Pulmonary artery endothelial cell (primary cell): ENCODE measurements at regions not wholly inside any gene's neighbourhood (a gene's known extent, or its start where the extent isn't known, plus 50 kb on each side); places are given as distances from the start of the nearest gene placed in this dataset.

ENCODE experiments used
- DNase-seq: peaks from one replicate; pipeline ENCODE4 v3.0.0-alpha.2; 2011; ENCODE audit warnings: low read depth, low spot score

DNA sequence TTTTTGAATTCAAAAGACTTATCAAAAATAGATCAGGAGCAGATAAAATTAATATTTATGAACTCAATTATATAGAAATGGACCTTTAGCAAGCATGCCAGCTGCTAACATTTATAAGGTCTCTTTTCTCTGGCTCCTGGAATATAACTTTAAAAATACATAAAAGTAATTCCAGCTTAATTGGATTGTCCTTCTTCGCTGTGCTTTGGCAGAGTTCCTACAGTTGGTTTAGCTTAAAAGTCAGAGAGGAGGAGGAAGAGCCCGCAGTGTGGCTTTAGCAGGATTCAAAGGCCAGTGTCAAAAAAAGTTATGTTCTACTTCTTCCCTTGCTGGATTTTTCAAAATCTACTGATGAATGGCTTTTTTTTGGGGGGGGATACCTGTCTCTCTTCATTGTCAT lies 1484.9 kb upstream of the TMEM132C start:
- no peak for DNase-seq

DNA sequence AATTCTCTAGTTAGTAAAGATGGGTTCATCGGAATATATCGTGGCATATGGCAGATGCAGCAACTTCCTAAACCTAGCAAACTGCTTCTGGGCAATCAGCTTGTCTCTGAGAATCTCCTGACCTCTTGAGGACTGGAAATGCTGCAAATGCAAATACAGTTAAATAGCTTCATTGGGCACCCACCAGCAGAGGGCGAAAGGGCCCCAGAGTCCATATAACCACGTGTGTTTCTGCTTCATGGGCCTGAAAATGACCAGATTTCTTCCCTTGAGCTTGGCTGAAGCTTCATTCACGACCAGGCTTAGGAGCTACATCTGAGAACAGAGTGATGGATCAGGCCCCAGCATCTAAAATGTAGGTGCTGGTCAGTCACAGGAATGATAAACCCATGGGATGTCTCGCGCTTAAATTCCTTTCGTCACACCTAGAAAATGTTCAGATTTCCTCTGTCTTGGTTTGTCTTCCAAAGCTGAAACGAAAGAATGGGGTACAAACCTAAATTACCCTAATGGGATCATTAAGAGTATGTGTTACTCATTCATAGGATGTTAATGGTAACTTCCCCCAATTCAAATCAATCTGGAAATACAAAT lies 1482.5 kb upstream of the TMEM132C start:
- no peak for DNase-seq

DNA sequence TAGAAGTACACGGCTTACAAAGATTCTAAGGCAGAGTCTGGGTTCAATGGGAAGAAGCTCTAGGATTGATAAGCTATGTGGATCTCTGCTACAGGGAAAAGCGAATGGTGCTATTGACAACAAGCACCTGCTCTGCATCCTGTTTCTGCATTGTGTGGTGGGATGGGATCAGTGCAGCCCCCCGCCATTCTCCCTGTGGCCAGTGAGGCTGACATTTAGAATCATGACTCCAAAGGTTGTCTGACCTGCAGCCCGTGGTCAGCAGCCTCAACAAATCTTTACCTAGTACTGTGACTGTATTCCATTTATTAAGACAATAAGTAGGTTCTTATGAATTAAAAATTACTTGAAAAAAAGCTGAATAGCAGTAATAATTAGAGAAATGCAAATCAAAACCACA lies 1477.0 kb upstream of the TMEM132C start:
- DNase-seq = no peak

GRCh38 chr12:126791122-126791521 lies 1475.8 kb upstream of the TMEM132C start:
- DNase-seq = no peak

GRCh38 chr12:126792411-126792810 lies 1474.6 kb upstream of the TMEM132C start:
- DNase-seq = no peak

- no peak for DNase-seq
Observed at GRCh38 chr12:126797525-126797924, 1469.4 kb upstream of the TMEM132C start.

DNA sequence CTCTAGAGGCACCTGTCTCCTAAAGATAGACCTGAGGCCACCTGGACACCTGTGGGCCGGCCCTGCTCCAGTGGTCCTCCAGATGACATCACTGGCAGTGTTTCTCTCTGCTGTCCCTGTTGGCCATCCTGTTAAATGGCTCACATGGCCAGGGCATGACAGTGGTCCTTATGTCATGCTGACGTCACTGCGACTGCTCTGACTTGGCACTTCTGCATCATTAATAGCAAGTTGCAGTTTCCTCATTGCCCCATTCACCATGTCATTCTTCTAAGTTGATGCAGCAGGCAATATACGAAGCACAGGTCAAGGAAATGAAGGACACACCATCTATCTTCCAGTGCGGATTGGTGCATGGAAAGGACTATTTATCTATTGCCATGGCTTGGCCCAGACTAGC lies 1468.5 kb upstream of the TMEM132C start:
- DNase-seq = no peak

- no peak for DNase-seq
Observed at GRCh38 chr12:126807312-126807865, 1459.6 kb upstream of the TMEM132C start.

DNA sequence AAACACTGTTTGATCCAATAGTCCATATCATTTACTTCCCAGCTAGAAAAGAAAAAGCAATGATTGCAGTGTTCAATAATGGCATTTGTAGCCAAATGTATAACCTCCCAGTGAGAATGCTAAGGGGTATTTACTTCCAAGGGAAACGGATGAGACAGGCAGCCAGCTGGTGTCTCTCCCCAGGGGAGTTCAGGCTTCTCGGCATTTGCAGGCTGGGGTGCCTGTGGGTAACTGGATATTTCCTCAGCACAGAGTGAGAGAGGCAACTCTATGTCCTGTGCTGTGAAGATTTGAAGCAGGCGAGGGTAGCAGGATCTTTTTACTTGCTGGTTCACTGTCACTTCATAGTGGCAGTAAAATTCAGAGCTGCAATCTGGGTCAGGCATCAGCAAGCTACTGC lies 1455.6 kb upstream of the TMEM132C start:
- DNase-seq = no peak

DNA sequence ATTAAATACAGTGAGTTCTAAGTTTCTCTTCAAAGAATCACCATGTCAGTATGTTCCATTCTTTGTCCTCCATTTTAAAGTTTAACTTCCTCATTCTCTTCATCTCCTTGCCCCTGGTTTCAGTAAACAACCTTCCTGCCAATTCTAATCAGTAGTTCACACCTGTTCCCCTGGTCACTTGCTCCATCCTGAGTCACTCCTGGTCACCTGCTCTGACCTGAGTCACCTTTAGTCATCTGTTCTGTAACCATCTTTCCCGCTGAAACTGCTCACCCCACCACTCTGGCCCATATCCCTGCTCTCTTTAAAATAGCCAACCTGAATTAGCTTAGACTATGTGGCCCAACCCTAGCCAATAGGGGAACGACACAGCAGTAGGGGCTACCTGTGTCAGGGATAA lies 1447.4 kb upstream of the TMEM132C start:
- no peak for DNase-seq

DNA sequence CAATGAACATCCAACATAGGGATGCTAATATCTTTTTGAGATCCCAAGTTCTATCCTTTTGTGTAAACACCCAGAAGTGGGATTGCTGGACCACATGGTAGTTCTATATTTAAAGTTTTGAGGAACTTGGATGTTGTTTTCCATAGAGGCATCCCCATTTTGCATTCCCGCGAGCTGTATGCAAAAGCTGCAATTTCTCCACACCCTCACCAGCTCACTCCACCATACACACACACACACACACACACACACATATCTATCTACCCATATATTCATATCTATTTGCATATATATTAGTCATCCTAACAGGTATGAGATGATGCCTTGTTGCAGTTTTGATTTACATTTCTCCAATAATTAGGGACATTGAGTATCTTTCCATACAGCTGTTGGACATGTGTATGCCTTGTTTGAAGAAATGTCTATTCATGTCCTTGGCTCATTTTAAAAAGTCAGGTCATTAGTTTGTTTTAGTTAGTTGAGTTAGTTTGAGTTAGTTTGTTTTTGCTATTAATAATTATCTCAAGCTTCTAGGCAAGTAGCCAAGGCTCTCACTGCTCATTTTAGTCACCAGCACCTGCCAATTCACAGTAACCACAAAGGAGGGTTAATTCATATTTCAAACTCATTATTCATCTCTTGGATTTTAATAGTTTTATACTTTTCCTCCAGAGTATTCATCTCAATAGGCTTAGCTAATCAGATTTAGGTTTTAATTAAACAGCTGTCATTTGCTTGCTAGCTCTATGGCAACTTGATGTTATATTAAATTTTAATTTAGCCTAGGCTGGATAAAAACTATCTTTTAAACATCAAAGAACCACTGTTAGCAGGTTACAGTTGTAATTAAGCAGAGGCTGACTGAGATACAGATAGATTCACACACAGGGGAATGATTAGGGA lies 1435.9 kb upstream of the TMEM132C start:
- DNase-seq = no peak

DNA sequence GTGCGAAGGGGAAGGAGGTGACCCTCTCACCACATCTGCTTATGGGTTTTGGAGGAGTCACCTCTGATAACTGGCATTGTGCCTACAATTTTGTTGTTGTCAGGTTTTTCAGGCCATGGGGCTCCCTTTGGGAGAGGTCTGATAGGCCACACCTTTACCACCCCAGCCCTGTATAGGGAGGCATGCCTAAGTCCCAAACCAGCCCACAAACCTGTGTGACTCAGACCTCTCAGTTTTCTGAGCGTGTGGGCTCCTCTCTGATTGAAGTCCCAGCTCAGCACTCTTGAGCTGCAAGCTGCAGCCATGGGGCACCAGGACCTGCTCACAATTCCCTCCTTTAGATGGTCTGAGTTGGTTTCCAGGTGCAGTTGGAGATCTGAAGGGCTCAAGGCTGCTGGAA lies 1429.3 kb upstream of the TMEM132C start:
- no peak for DNase-seq

- DNase-seq = no peak
Observed at GRCh38 chr12:126843915-126844669, 1422.9 kb upstream of the TMEM132C start.

DNA sequence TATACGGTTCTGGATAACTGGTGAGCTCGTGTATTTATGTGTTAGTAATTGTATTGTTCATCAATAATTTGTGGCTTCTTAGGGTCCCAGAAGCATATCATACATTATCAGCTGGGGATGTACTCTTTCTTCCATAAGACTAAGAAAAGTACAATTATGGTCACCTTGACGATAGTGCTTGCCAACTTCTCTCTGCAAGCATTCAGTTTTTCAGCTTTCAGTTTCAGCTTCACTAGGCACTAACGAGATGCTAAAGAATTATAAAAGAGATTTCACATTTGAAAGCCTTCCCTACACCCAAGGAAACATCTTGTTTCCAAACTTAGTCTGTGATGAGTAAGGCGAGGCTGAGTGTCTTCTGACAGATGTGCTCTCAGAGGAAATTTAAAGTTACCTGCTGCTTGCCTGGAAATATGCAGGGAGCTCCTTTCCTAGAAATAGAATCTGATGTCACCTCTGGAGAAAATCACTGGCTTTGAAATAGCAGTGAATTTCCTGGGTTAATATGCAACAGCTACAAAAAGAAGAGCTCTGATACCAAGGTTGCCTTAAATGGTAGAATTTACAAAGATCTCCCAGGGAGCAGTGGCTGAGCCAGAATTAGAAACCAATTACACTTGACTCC lies 1419.9 kb upstream of the TMEM132C start:
- DNase-seq = no peak

GRCh38 chr12:126855768-126856167 lies 1411.2 kb upstream of the TMEM132C start:
- no peak for DNase-seq

DNA sequence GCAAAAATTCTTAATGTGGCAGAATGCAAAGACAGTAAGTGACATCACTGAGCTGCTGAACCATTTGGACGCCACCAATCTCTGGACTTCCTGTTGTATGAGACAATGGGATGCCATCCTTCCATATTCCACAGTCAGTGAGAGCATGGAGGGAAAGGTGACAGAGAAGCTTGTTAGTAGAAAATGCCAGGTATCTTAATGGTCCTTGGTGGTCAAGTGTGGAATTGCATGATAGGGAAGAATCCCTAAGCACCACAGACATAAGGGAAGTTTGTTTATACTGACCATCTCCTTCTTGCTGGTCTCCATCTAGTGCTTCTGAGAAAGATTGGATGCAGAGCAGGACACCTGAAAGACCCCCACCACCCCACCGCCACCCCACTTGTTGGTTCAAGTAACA lies 1410.0 kb upstream of the TMEM132C start:
- DNase-seq = no peak

GRCh38 chr12:126858560-126858959 lies 1408.4 kb upstream of the TMEM132C start:
- DNase-seq = no peak

- no peak for DNase-seq
Observed at GRCh38 chr12:126860210-126860609, 1406.8 kb upstream of the TMEM132C start.

- no peak for DNase-seq
Observed at GRCh38 chr12:126862500-126862899, 1404.5 kb upstream of the TMEM132C start.

GRCh38 chr12:126869644-126870043 lies 1397.3 kb upstream of the TMEM132C start:
- DNase-seq = no peak

DNA sequence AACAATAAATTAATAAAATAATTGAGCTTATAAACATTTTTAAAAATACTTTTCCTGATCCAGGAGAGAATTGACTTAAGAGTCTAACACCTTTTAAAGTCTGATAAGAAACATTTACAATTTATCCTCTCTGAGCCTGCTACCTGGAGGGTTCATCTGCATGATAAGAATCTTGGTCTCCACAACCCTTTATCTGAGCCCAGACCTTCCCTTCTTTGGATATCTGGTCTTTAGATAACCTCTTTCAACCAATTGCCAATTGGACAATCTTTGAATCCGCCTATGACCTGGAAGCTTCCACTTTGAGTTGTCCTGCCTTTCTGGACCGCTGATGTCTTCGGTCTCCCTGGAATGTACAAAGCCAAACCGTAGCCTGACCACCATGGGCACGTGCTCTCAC lies 1393.3 kb upstream of the TMEM132C start:
- no peak for DNase-seq
